MM.1S (cell line): ENCODE measurements at regions not wholly inside any gene's neighbourhood (a gene's known extent, or its start where the extent isn't known, plus 50 kb on each side); places are given as distances from the start of the nearest gene placed in this dataset.

Experiments used
- DNase-seq: peaks from one replicate; pipeline ENCODE4 v3.0.0-alpha.2; 2015
- H2AFZ ChIP-seq: fragments of 300-600 bp; sonication (generic); 2 replicates; pipeline ENCODE4 v1.6.0; 2016; ENCODE audit warnings: antibody characterized with exemption, low read length
- H3F3A ChIP-seq: fragments of 300-600 bp; sonication (generic); 2 replicates; pipeline ENCODE4 v1.6.1; 2016; ENCODE audit warnings: mild to moderate bottlenecking, antibody characterized with exemption, low read length, moderate library complexity, mixed read lengths; ENCODE audit not compliant: insufficient read depth
- H3K27ac ChIP-seq: fragments of 300-600 bp; sonication (generic); 2 replicates; pipeline ENCODE4 v1.5.1; 2016; ENCODE audit warnings: mild to moderate bottlenecking, low read length
- H3K27me3 ChIP-seq: fragments of 300-600 bp; sonication (generic); replicated peaks from 2 replicates; pipeline ENCODE4 v1.6.0; 2016; ENCODE audit warnings: low read length; ENCODE audit not compliant: insufficient read depth
- H3K36me3 ChIP-seq: fragments of 300-600 bp; sonication (generic); replicated peaks from 2 replicates; pipeline ENCODE4 v1.6.1; 2016; ENCODE audit warnings: mild to moderate bottlenecking, low read length, mixed read lengths; ENCODE audit not compliant: insufficient read depth
- H3K4me1 ChIP-seq: fragments of 300-600 bp; sonication (generic); 2 replicates; pipeline ENCODE4 v1.6.1; 2016; ENCODE audit warnings: low read length, mixed read lengths
- H3K4me2 ChIP-seq: fragments of 300-600 bp; sonication (generic); 2 replicates; pipeline ENCODE4 v1.6.0; 2016; ENCODE audit warnings: low read depth, low read length
- H3K4me3 ChIP-seq: fragments of 300-600 bp; sonication (generic); 2 replicates; pipeline ENCODE4 v1.5.1; 2016; ENCODE audit warnings: low read length, mixed read lengths
- H3K79me2 ChIP-seq: fragments of 300-600 bp; sonication (generic); 2 replicates; pipeline ENCODE4 v1.6.1; 2016; ENCODE audit warnings: mixed run types, low read length, mixed read lengths
- H3K9ac ChIP-seq: fragments of 300-600 bp; sonication (generic); 2 replicates; pipeline ENCODE4 v1.6.1; 2016; ENCODE audit warnings: low read length, mixed read lengths
- H3K9me2 ChIP-seq: fragments of 300-600 bp; sonication (generic); replicated peaks from 2 replicates; pipeline ENCODE4 v1.6.1; 2016; ENCODE audit warnings: mild to moderate bottlenecking, low read length, mixed read lengths; ENCODE audit not compliant: insufficient read depth
- H3K9me3 ChIP-seq: fragments of 300-600 bp; sonication (generic); replicated peaks from 2 replicates; pipeline ENCODE4 v1.6.1; 2016; ENCODE audit warnings: mild to moderate bottlenecking, low read length, mixed read lengths; ENCODE audit not compliant: insufficient read depth
- H4K20me1 ChIP-seq: fragments of 300-600 bp; sonication (generic); 2 replicates; pipeline ENCODE4 v1.6.1; 2016; ENCODE audit warnings: mild to moderate bottlenecking, low read length, moderate library complexity, mixed read lengths; ENCODE audit not compliant: insufficient read depth
- EZH2 ChIP-seq: fragments of 300-600 bp; sonication (generic); optimal IDR thresholded peaks from 2 replicates; pipeline ENCODE3; 2017; ENCODE audit warnings: low read depth, mild to moderate bottlenecking, antibody characterized with exemption, low read length, mixed read lengths
- EZH2phosphoT487 ChIP-seq: fragments of 300-600 bp; sonication (generic); IDR thresholded peaks from 2 replicates; pipeline ENCODE4 v1.6.1; 2018; ENCODE audit warnings: antibody characterized with exemption, low read length
- TF ChIP-seq, protein P1 (sequence below): fragments of 300-600 bp; sonication (generic); IDR thresholded peaks from 2 replicates; pipeline ENCODE4 v1.5.1; 2016; ENCODE audit warnings: antibody characterized with exemption, low read length, mixed read lengths

DNA sequence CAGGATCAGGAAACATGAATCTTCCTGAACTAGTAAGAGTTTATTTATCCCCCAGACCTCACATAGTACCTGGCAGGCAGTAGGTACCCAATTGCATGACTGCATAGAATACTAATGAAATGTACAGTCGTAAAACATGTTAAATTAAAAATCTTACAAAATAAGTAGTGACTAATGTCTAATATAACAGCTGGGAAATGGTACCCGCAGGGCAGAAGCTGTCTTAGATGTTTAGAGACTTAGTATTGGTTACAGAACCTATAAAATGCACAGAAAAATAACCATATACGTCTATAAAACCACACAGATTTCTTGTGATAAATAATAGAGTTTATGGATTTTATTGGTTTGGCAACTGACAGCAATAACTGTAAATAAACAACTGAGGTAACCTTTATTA, 139.1 kb upstream of the GMDS start:
- Histone ChIP-seq H3K4me3 (no peak overlapping the region), H3K27me3 (no peaks in the 10 kb centered on the region), H3K36me3 (no peaks in the 10 kb centered on the region), H3K9me3 (no peaks in the 10 kb centered on the region), H3K79me2 (no peaks in the 10 kb centered on the region), H3K4me1 (no peaks in the 10 kb centered on the region), H3K9ac (no peak overlapping the region), H3F3A (no peaks in the 10 kb centered on the region), H2AFZ (no peak overlapping the region), H3K9me2 (no peaks in the 10 kb centered on the region), H3K27ac (no peak overlapping the region), H4K20me1 (no peaks in the 10 kb centered on the region), H3K4me2 (no peak overlapping the region)
- TF ChIP-seq, protein P1, sequence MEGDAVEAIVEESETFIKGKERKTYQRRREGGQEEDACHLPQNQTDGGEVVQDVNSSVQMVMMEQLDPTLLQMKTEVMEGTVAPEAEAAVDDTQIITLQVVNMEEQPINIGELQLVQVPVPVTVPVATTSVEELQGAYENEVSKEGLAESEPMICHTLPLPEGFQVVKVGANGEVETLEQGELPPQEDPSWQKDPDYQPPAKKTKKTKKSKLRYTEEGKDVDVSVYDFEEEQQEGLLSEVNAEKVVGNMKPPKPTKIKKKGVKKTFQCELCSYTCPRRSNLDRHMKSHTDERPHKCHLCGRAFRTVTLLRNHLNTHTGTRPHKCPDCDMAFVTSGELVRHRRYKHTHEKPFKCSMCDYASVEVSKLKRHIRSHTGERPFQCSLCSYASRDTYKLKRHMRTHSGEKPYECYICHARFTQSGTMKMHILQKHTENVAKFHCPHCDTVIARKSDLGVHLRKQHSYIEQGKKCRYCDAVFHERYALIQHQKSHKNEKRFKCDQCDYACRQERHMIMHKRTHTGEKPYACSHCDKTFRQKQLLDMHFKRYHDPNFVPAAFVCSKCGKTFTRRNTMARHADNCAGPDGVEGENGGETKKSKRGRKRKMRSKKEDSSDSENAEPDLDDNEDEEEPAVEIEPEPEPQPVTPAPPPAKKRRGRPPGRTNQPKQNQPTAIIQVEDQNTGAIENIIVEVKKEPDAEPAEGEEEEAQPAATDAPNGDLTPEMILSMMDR: no peak
- TF ChIP-seq EZH2phosphoT487 (no peak), EZH2 (no peak)
- DNase-seq: no peak

DNA sequence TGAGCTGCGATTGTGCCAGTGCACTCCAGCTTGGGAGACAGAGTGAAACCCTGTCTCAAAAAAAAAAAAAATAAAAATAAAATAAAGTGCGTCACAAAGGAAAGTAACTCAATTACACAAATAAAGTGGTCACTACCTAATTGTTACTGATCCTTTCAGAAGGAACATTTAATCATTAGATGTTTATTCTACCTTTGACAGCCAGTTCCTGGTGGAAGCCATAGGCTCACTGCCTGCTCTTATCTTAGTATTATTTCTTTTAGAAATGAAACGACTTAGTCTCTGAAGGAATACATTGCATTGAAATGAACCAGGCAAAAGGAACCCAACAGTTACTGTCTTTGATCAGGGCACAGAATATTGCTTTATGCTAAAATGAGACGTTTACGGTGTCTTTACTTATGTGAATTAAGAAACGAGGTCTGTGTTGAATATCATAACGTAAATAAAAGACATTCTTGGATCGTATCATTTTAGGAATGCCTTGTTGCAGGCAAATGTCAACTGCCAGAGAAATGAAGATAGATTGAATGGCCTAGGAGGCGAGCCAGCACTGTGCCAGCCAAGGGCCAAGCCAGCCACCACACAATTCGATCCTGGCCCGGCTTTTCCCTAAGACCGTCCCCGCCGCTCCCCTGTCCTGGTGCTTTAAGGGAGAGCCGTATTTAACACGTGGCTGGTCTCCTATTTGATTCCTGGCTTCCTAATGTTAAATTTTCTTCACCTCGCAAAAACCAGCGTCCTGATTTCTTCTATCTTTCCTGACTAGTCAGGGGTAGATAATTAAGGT, 136.7 kb upstream of the GMDS start:
- TF ChIP-seq, protein P1: no peak
- TF ChIP-seq EZH2phosphoT487: no peak
- no peak for TF ChIP-seq EZH2
- H3K9ac ChIP-seq: no peak overlapping the region
- no peaks in the 10 kb centered on the region for H3F3A ChIP-seq
- H3K27ac ChIP-seq: no peak overlapping the region
- H4K20me1 ChIP-seq: no peaks in the 10 kb centered on the region
- no peak overlapping the region for H2AFZ ChIP-seq
- H3K9me3 ChIP-seq: no peaks in the 10 kb centered on the region
- H3K79me2 ChIP-seq: no peaks in the 10 kb centered on the region
- H3K4me1 ChIP-seq: no peaks in the 10 kb centered on the region
- no peak for DNase-seq
- no peak overlapping the region for H3K4me2 ChIP-seq
- no peaks in the 10 kb centered on the region for H3K9me2 ChIP-seq
- no peaks in the 10 kb centered on the region for H3K27me3 ChIP-seq
- H3K36me3 ChIP-seq: no peaks in the 10 kb centered on the region
- no peak overlapping the region for H3K4me3 ChIP-seq

DNA sequence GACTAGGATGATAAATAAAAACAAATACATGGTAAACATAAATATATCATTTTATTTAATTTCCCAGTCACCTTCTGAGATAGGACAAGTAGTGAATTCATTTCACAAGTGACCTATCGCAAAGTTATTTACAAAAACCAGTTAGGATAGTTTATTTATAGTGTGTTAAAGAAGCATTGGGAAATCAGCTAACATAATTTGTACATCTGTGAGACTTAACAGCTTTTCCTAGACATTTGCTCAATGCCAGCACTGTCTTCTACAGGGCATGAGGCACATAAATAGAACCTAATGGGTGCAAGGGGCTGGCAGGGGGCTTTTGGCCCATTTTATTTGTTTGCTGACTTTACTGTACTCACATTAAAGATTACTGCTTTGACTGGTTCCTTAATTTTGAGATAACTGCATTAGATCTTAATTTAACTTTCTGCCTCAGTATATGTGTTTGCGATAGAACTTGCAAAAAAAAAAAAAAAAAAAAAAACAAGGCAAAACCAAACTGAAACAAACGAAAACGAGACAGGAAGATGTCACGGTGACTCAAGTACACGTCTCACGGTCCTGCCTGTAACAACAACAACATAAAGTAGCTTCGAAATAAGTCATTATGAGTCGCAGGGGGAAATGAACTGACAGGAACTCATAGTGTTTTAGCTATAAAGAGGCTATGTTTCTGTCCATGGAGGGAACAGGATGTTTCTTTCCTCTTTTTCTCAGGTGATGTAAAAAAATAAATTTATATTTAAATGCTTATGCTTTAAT, 133.7 kb upstream of the GMDS start:
- no peaks in the 10 kb centered on the region for H3F3A ChIP-seq
- no peaks in the 10 kb centered on the region for H3K79me2 ChIP-seq
- no peaks in the 10 kb centered on the region for H4K20me1 ChIP-seq
- H3K4me1 ChIP-seq: no peaks in the 10 kb centered on the region
- H3K36me3 ChIP-seq: no peaks in the 10 kb centered on the region
- H3K4me2 ChIP-seq: no peak overlapping the region
- no peak overlapping the region for H3K27ac ChIP-seq
- TF ChIP-seq, protein P1: no peak
- TF ChIP-seq EZH2phosphoT487 (no peak), EZH2 (no peak)
- no peak overlapping the region for H2AFZ ChIP-seq
- H3K9ac ChIP-seq: no peak overlapping the region
- no peaks in the 10 kb centered on the region for H3K9me2 ChIP-seq
- H3K27me3 ChIP-seq: no peaks in the 10 kb centered on the region
- DNase-seq: no peak
- no peaks in the 10 kb centered on the region for H3K9me3 ChIP-seq
- no peak overlapping the region for H3K4me3 ChIP-seq
